ENCODE measurements at regions not wholly inside any gene's neighbourhood (a gene's known extent, or its start where the extent isn't known, plus 50 kb on each side); places are given as distances from the start of the nearest gene placed in this dataset.
A peak's percentile ranks its signal among the peaks of the same experiment; 100 is the strongest.

DNA sequence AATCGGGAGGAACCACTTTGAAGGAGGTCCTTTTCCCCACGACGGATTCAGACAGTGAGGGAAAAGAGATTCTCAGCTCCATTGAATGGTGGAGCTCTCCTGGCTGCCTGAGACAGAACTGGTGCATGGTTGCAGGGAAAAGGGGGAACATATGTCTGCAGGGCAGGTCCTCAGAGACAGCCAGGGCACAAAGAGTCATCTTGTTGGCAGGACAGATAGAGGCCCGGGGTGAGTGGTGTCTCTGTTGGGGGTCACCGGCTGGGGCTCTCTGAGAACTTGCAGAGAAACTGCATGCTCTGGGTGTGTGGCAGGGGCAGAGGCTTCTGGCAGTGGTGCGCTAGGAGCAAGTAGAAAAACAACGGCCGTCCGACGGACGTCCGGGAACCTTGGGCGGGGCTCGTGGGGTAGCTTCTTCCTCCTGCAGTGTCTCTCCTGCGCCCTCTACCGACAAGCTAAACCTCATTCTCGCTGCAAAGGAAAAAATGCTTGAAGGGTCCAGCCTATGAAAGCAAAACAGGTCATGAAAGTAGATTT, 94.3 kb downstream of the CDCA7 start (continued):
- TF ChIP-seq, protein P1, sequence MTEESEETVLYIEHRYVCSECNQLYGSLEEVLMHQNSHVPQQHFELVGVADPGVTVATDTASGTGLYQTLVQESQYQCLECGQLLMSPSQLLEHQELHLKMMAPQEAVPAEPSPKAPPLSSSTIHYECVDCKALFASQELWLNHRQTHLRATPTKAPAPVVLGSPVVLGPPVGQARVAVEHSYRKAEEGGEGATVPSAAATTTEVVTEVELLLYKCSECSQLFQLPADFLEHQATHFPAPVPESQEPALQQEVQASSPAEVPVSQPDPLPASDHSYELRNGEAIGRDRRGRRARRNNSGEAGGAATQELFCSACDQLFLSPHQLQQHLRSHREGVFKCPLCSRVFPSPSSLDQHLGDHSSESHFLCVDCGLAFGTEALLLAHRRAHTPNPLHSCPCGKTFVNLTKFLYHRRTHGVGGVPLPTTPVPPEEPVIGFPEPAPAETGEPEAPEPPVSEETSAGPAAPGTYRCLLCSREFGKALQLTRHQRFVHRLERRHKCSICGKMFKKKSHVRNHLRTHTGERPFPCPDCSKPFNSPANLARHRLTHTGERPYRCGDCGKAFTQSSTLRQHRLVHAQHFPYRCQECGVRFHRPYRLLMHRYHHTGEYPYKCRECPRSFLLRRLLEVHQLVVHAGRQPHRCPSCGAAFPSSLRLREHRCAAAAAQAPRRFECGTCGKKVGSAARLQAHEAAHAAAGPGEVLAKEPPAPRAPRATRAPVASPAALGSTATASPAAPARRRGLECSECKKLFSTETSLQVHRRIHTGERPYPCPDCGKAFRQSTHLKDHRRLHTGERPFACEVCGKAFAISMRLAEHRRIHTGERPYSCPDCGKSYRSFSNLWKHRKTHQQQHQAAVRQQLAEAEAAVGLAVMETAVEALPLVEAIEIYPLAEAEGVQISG (CRISPR knock-in tag; IDR thresholded peaks at IDR 0.05) = peak; percentile 74
- TF ChIP-seq ZNF577 (CRISPR knock-in tag; IDR thresholded peaks at IDR 0.05; ENCODE audit: borderline replicate concordance, low read depth) = no peak
- TF ChIP-seq, protein P2, sequence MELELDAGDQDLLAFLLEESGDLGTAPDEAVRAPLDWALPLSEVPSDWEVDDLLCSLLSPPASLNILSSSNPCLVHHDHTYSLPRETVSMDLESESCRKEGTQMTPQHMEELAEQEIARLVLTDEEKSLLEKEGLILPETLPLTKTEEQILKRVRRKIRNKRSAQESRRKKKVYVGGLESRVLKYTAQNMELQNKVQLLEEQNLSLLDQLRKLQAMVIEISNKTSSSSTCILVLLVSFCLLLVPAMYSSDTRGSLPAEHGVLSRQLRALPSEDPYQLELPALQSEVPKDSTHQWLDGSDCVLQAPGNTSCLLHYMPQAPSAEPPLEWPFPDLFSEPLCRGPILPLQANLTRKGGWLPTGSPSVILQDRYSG (CRISPR knock-in tag; IDR thresholded peaks at IDR 0.05) = no peak
- TF ChIP-seq ZNF10 (CRISPR knock-in tag; IDR thresholded peaks at IDR 0.05; ENCODE audit: borderline replicate concordance, low read depth) = no peak
- TF ChIP-seq STAG1 (CRISPR knock-in tag; IDR thresholded peaks at IDR 0.05) = peak; percentile 70
- TF ChIP-seq KAT7 (CRISPR knock-in tag; IDR thresholded peaks at IDR 0.05; ENCODE audit: borderline replicate concordance) = no peak
- TF ChIP-seq ZNF839 (CRISPR knock-in tag; IDR thresholded peaks at IDR 0.05; ENCODE audit: borderline replicate concordance) = no peak
- TF ChIP-seq, protein P3, sequence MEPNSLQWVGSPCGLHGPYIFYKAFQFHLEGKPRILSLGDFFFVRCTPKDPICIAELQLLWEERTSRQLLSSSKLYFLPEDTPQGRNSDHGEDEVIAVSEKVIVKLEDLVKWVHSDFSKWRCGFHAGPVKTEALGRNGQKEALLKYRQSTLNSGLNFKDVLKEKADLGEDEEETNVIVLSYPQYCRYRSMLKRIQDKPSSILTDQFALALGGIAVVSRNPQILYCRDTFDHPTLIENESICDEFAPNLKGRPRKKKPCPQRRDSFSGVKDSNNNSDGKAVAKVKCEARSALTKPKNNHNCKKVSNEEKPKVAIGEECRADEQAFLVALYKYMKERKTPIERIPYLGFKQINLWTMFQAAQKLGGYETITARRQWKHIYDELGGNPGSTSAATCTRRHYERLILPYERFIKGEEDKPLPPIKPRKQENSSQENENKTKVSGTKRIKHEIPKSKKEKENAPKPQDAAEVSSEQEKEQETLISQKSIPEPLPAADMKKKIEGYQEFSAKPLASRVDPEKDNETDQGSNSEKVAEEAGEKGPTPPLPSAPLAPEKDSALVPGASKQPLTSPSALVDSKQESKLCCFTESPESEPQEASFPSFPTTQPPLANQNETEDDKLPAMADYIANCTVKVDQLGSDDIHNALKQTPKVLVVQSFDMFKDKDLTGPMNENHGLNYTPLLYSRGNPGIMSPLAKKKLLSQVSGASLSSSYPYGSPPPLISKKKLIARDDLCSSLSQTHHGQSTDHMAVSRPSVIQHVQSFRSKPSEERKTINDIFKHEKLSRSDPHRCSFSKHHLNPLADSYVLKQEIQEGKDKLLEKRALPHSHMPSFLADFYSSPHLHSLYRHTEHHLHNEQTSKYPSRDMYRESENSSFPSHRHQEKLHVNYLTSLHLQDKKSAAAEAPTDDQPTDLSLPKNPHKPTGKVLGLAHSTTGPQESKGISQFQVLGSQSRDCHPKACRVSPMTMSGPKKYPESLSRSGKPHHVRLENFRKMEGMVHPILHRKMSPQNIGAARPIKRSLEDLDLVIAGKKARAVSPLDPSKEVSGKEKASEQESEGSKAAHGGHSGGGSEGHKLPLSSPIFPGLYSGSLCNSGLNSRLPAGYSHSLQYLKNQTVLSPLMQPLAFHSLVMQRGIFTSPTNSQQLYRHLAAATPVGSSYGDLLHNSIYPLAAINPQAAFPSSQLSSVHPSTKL (CRISPR knock-in tag; IDR thresholded peaks at IDR 0.05) = peak; percentile 55; the same call in 1 of the 2 replicates
- TF ChIP-seq HNF4A (CRISPR knock-in tag; IDR thresholded peaks at IDR 0.05) = no peak
- TF ChIP-seq, protein P4, sequence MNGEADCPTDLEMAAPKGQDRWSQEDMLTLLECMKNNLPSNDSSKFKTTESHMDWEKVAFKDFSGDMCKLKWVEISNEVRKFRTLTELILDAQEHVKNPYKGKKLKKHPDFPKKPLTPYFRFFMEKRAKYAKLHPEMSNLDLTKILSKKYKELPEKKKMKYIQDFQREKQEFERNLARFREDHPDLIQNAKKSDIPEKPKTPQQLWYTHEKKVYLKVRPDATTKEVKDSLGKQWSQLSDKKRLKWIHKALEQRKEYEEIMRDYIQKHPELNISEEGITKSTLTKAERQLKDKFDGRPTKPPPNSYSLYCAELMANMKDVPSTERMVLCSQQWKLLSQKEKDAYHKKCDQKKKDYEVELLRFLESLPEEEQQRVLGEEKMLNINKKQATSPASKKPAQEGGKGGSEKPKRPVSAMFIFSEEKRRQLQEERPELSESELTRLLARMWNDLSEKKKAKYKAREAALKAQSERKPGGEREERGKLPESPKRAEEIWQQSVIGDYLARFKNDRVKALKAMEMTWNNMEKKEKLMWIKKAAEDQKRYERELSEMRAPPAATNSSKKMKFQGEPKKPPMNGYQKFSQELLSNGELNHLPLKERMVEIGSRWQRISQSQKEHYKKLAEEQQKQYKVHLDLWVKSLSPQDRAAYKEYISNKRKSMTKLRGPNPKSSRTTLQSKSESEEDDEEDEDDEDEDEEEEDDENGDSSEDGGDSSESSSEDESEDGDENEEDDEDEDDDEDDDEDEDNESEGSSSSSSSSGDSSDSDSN (CRISPR knock-in tag; IDR thresholded peaks at IDR 0.05) = no peak
- no peak for TF ChIP-seq ZNF749 (CRISPR knock-in tag; IDR thresholded peaks at IDR 0.05; ENCODE audit: borderline replicate concordance)
- no peak for TF ChIP-seq NPAS2 (CRISPR knock-in tag; IDR thresholded peaks at IDR 0.05; ENCODE audit: borderline replicate concordance)
- TF ChIP-seq CEBPG (CRISPR knock-in tag; IDR thresholded peaks at IDR 0.05) = no peak
- TF ChIP-seq ZNF709 (CRISPR knock-in tag; IDR thresholded peaks at IDR 0.05) = no peak
- TF ChIP-seq ZBTB1 (CRISPR knock-in tag; IDR thresholded peaks at IDR 0.05; ENCODE audit: borderline replicate concordance) = no peak
- TF ChIP-seq, protein P5, sequence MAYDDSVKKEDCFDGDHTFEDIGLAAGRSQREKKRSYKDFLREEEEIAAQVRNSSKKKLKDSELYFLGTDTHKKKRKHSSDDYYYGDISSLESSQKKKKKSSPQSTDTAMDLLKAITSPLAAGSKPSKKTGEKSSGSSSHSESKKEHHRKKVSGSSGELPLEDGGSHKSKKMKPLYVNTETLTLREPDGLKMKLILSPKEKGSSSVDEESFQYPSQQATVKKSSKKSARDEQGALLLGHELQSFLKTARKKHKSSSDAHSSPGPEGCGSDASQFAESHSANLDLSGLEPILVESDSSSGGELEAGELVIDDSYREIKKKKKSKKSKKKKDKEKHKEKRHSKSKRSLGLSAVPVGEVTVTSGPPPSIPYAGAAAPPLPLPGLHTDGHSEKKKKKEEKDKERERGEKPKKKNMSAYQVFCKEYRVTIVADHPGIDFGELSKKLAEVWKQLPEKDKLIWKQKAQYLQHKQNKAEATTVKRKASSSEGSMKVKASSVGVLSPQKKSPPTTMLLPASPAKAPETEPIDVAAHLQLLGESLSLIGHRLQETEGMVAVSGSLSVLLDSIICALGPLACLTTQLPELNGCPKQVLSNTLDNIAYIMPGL (CRISPR knock-in tag; IDR thresholded peaks at IDR 0.05; ENCODE audit: borderline replicate concordance in 1 of 2, low read depth in 1 of 2) = peak; percentile 38 to 69; a peak in 1 of 4 replicates
- TF ChIP-seq KDM2A (CRISPR knock-in tag; IDR thresholded peaks at IDR 0.05; ENCODE audit: borderline replicate concordance, low read depth) = peak; percentile 75
- no peak for TF ChIP-seq ZBTB7B (CRISPR knock-in tag; IDR thresholded peaks at IDR 0.05)

Measured in HepG2 (cell line).